ENCODE measurements at regions not wholly inside any gene's neighbourhood (a gene's known extent, or its start where the extent isn't known, plus 50 kb on each side); places are given as distances from the start of the nearest gene placed in this dataset.

GRCh38 chr7:156207306-156207705 lies 395.0 kb upstream of the SHH start:
- TF ChIP-seq EZH2 (IDR thresholded peaks at IDR 0.05; ENCODE audit: borderline replicate concordance, low read depth, low read length, severe bottlenecking): no peak
- TF ChIP-seq JUN (IDR thresholded peaks at IDR 0.05; ENCODE audit: borderline replicate concordance, insufficient read depth, insufficient read length, low read depth): no peak
- no peak for TF ChIP-seq POLR2AphosphoS5 (IDR thresholded peaks at IDR 0.05; ENCODE audit: insufficient read depth, low read depth, low read length)
- no peak for TF ChIP-seq MAX (IDR thresholded peaks at IDR 0.05; ENCODE audit: insufficient read depth, insufficient read length)
- no peak for TF ChIP-seq FOS (IDR thresholded peaks at IDR 0.05; ENCODE audit: borderline replicate concordance, insufficient read depth, low read length)
- TF ChIP-seq POLR2A (IDR thresholded peaks at IDR 0.05; ENCODE audit: low read depth, low read length): no peak
- TF ChIP-seq MYC (IDR thresholded peaks at IDR 0.05; ENCODE audit: low read depth, low read length): no peak
- TF ChIP-seq GATA2 (IDR thresholded peaks at IDR 0.05; ENCODE audit: insufficient read depth, insufficient read length, low read depth, low read length): no peak
- TF ChIP-seq CTCF (IDR thresholded peaks at IDR 0.05; ENCODE audit: extremely low read depth in 1 of 2, insufficient read depth in 1 of 2, low read depth in 1 of 2, low read length in 2 of 2): no peak
- no peak overlapping the region for H3K4me2 ChIP-seq (ENCODE audit: insufficient read depth, low read length)
- H2AFZ ChIP-seq (ENCODE audit: low read depth, low read length): no peak overlapping the region
- no peak overlapping the region for H3K9ac ChIP-seq (replicated peaks; ENCODE audit: extremely low read depth, insufficient read depth, low read length)
- no peak overlapping the region for H3K4me3 ChIP-seq (replicated peaks in 1 of 3; ENCODE audit: insufficient read depth in 1 of 3, low read depth in 1 of 3, low read length in 3 of 3)
- intact Hi-C loops (cut with micrococcal nuclease) (no loop called here), dilution Hi-C loops (cut with MboI; ENCODE audit: extremely low pct_ligation_motif_present, low sequenced_read_pairs) (no loop called here)
- H3K27ac ChIP-seq (ENCODE audit: insufficient read depth, low read depth, low read length): no peak overlapping the region
- no peaks in the 10 kb centered on the region for H3K4me1 ChIP-seq (ENCODE audit: control insufficient read depth, extremely low read depth, insufficient read depth, low read length)
- no peaks in the 10 kb centered on the region for H4K20me1 ChIP-seq (replicated peaks; ENCODE audit: control insufficient read depth, extremely low read depth, insufficient read depth, low read length)
- no peaks in the 10 kb centered on the region for H3K36me3 ChIP-seq (ENCODE audit: control insufficient read depth in 2 of 2, extremely low read depth in 1 of 2, insufficient read depth in 2 of 2, low read length in 2 of 2)
- no peaks in the 10 kb centered on the region for H3K27me3 ChIP-seq (ENCODE audit: control insufficient read depth in 2 of 2, insufficient read depth in 2 of 2, low read length in 2 of 2)
- no peaks in the 10 kb centered on the region for H3K9me3 ChIP-seq (replicated peaks; ENCODE audit: control insufficient read depth, insufficient read depth, low read length)
- no peaks in the 10 kb centered on the region for H3K9me1 ChIP-seq (replicated peaks; ENCODE audit: control insufficient read depth, extremely low read depth, insufficient read depth, low read length)
- no peak for DNase-seq (ENCODE audit: low read depth, low spot score)
- BruUV-seq (replicated peaks): no TSS peak
- no peak for FAIRE-seq
- ChIA-PET POLR2A (no interaction called here), CTCF (no interaction called here)
- H3K79me2 ChIP-seq (ENCODE audit: control insufficient read depth, insufficient read depth, low read length): no peaks in the 10 kb centered on the region
